ENCODE measurements at regions not wholly inside any gene's neighbourhood (a gene's known extent, or its start where the extent isn't known, plus 50 kb on each side); places are given as distances from the start of the nearest gene placed in this dataset.

DNA sequence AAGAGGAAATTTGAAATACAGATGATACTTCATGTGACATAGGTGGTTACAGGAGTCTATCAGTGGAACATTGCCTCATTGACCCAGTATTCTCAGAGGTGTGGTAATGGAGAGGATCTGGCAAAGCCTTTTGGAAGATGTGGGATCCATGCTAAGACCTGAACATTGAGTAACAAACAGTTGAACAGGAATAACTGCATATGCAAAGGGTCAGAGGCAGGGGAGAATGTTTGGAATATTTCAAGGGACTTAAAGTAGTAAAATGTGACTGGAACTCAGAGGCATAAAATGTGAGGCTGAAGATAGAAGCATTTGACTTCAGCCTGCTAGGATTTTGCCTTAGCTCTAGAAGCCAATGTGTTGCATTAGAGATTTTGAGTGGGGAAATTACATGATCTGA, 300.2 kb upstream of the ETAA1 start:
- no peak overlapping the region for H3K4me3 ChIP-seq (ENCODE audit: insufficient read depth, low read depth, low read length)
- intact Hi-C loops (cut with micrococcal nuclease) (no loop called here), in situ Hi-C loops (cut with MboI; ENCODE audit: low sequenced_read_pairs) (no loop called here), dilution Hi-C loops (cut with HindIII; ENCODE audit: low sequenced_read_pairs, unreplicated experiment) (no loop called here)
- H4K91ac ChIP-seq (ENCODE audit: insufficient read depth, low read depth, low read length), result no peak overlapping the region
- no peak overlapping the region for H3K4ac ChIP-seq (ENCODE audit: low read depth, low read length)
- no peak overlapping the region for H3K9ac ChIP-seq (ENCODE audit: low read depth, low read length)
- H2AK5ac ChIP-seq (ENCODE audit: low read depth, low read length), result no peak overlapping the region
- H3K4me1 ChIP-seq (ENCODE audit: control insufficient read depth, insufficient read depth, low read length), result no peaks in the 10 kb centered on the region
- H2BK15ac ChIP-seq (ENCODE audit: low read depth, low read length), result no peak overlapping the region
- no peak overlapping the region for H2AFZ ChIP-seq (replicated peaks; ENCODE audit: low read length, poor library complexity)
- TF ChIP-seq MAFK (IDR thresholded peaks at IDR 0.05; ENCODE audit: low read depth, low read length), result no peak
- no peak for TF ChIP-seq NFE2L2 (IDR thresholded peaks at IDR 0.05; ENCODE audit: low read depth, low read length)
- TF ChIP-seq, protein P1, sequence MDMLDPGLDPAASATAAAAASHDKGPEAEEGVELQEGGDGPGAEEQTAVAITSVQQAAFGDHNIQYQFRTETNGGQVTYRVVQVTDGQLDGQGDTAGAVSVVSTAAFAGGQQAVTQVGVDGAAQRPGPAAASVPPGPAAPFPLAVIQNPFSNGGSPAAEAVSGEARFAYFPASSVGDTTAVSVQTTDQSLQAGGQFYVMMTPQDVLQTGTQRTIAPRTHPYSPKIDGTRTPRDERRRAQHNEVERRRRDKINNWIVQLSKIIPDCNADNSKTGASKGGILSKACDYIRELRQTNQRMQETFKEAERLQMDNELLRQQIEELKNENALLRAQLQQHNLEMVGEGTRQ (IDR thresholded peaks at IDR 0.05; ENCODE audit: low read depth, low read length), result no peak
- TF ChIP-seq POLR2A (IDR thresholded peaks at IDR 0.05; ENCODE audit: low read depth, low read length), result no peak
- no peak for TF ChIP-seq RCOR1 (IDR thresholded peaks at IDR 0.05; ENCODE audit: insufficient replicate concordance, low read length)
- TF ChIP-seq MAZ (IDR thresholded peaks at IDR 0.05; ENCODE audit: borderline replicate concordance, low read depth, low read length), result no peak
- TF ChIP-seq CEBPB (IDR thresholded peaks at IDR 0.05; ENCODE audit: low read depth, low read length), result no peak
- TF ChIP-seq BHLHE40 (IDR thresholded peaks at IDR 0.05; ENCODE audit: low read depth, low read length), result no peak
- TF ChIP-seq SMC3 (IDR thresholded peaks at IDR 0.05; ENCODE audit: low read depth, low read length), result no peak
- TF ChIP-seq, protein P2, sequence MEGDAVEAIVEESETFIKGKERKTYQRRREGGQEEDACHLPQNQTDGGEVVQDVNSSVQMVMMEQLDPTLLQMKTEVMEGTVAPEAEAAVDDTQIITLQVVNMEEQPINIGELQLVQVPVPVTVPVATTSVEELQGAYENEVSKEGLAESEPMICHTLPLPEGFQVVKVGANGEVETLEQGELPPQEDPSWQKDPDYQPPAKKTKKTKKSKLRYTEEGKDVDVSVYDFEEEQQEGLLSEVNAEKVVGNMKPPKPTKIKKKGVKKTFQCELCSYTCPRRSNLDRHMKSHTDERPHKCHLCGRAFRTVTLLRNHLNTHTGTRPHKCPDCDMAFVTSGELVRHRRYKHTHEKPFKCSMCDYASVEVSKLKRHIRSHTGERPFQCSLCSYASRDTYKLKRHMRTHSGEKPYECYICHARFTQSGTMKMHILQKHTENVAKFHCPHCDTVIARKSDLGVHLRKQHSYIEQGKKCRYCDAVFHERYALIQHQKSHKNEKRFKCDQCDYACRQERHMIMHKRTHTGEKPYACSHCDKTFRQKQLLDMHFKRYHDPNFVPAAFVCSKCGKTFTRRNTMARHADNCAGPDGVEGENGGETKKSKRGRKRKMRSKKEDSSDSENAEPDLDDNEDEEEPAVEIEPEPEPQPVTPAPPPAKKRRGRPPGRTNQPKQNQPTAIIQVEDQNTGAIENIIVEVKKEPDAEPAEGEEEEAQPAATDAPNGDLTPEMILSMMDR (conservative IDR thresholded peaks at IDR 0.05; ENCODE audit: low read depth, low read length), result no peak
- TF ChIP-seq RAD21 (IDR thresholded peaks at IDR 0.05; ENCODE audit: low read length), result no peak
- TF ChIP-seq, protein P3, sequence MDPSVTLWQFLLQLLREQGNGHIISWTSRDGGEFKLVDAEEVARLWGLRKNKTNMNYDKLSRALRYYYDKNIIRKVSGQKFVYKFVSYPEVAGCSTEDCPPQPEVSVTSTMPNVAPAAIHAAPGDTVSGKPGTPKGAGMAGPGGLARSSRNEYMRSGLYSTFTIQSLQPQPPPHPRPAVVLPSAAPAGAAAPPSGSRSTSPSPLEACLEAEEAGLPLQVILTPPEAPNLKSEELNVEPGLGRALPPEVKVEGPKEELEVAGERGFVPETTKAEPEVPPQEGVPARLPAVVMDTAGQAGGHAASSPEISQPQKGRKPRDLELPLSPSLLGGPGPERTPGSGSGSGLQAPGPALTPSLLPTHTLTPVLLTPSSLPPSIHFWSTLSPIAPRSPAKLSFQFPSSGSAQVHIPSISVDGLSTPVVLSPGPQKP (IDR thresholded peaks at IDR 0.05; ENCODE audit: borderline replicate concordance, low read depth, low read length), result no peak
- no peak for TF ChIP-seq FOS (IDR thresholded peaks at IDR 0.05; ENCODE audit: low read depth, low read length)
- no peak for TF ChIP-seq RFX5 (IDR thresholded peaks at IDR 0.05; ENCODE audit: low read depth, low read length)
- no peak for TF ChIP-seq CHD1 (IDR thresholded peaks at IDR 0.05; ENCODE audit: low read depth, low read length)
- TF ChIP-seq MXI1 (IDR thresholded peaks at IDR 0.05; ENCODE audit: borderline replicate concordance, low read depth, low read length), result no peak
- H3K27me3 ChIP-seq (ENCODE audit: control insufficient read depth, insufficient read depth, low read length), result no peaks in the 10 kb centered on the region
- no peak overlapping the region for H4K8ac ChIP-seq (ENCODE audit: low read depth in 2 of 2, low read length in 2 of 2)
- no peak overlapping the region for H2BK5ac ChIP-seq (ENCODE audit: low read depth, low read length, poor library complexity, severe bottlenecking)
- no peaks in the 10 kb centered on the region for H3K9me1 ChIP-seq (ENCODE audit: insufficient read depth, low read length)
- H3K56ac ChIP-seq (ENCODE audit: extremely low read depth, insufficient read depth, low read length), result no peak overlapping the region
- H3K18ac ChIP-seq (ENCODE audit: low read depth, low read length), result no peak overlapping the region
- H4K20me1 ChIP-seq (ENCODE audit: insufficient read depth, low read length), result no peaks in the 10 kb centered on the region
- BruUV-seq (replicated peaks), result no TSS peak
- H2AK9ac ChIP-seq (replicated peaks; ENCODE audit: low read depth, low read length, poor library complexity), result no peak overlapping the region
- no peak overlapping the region for H2BK20ac ChIP-seq (ENCODE audit: low read depth, low read length)
- no peaks in the 10 kb centered on the region for H3K9me3 ChIP-seq (ENCODE audit: control insufficient read depth, insufficient read depth, low read length)
- ATAC-seq (ENCODE audit: low read depth), result no peak
- H3K4me2 ChIP-seq (ENCODE audit: low read depth, low read length), result no peak overlapping the region
- H3K27ac ChIP-seq (ENCODE audit: insufficient read depth, low read length), result no peak overlapping the region
- no peaks in the 10 kb centered on the region for H3K36me3 ChIP-seq (ENCODE audit: control insufficient read depth, insufficient read depth, low read length)
- no peak overlapping the region for H3K23ac ChIP-seq (ENCODE audit: low read depth, low read length)
- no peak overlapping the region for H2BK120ac ChIP-seq (ENCODE audit: low read depth, low read length)
- no peak overlapping the region for H3K14ac ChIP-seq (replicated peaks; ENCODE audit: low read depth, low read length)
- H4K5ac ChIP-seq (ENCODE audit: low read depth, low read length), result no peak overlapping the region
- CTCF ChIA-PET, result no interaction called here
- DNase-seq, result no peak
- POLR2A ChIA-PET (ENCODE audit: unreplicated experiment), result no interaction called here
- no peaks in the 10 kb centered on the region for H3K79me1 ChIP-seq (ENCODE audit: low read depth in 1 of 2, low read length in 2 of 2)

Measured in IMR-90 (cell line).